SK-N-SH (cell line): ENCODE measurements at regions not wholly inside any gene's neighbourhood (a gene's known extent, or its start where the extent isn't known, plus 50 kb on each side); places are given as distances from the start of the nearest gene placed in this dataset.

Source experiments
- CTCF ChIA-PET: fragments of 300-600, 350-600 bp; formaldehyde crosslinking; extraction: SDS; loops from one replicate; lab custom pipeline; 2021; lab: Yijun Ruan, JAX
- POLR2A ChIA-PET: fragments of 350-600 bp; sonication (Branson Sonifier 250); formaldehyde crosslinking; extraction: SDS; loops from one replicate; lab custom pipeline; 2020; ENCODE audit warnings: antibody characterized with exemption, inconsistent platforms; lab: Yijun Ruan, JAX
- DNase-seq: peaks from one replicate; pipeline ENCODE4 v3.0.0; 2012
- H2AFZ ChIP-seq: fragments of 200-600 bp; sonication (generic); 2 replicates; pipeline ENCODE4 v1.8.1; 2016; ENCODE audit warnings: antibody characterized with exemption, mild to moderate bottlenecking, low read depth
- H3F3A ChIP-seq: fragments of 200-600 bp; sonication (generic); replicated peaks from 2 replicates; pipeline ENCODE3; 2016; ENCODE audit warnings: antibody characterized with exemption, mild to moderate bottlenecking; ENCODE audit not compliant: insufficient read depth
- H3K27ac ChIP-seq, 2 experiments: fragments of 200-500 bp in 1 of 2; fragments of 200-600 bp in 1 of 2; sonication (Bioruptor generic) in 1 of 2; sonication (generic), shearing (Covaris generic) in 1 of 2; 2 replicates each; pipeline versions ENCODE4 v1.5.1 to v1.6.1; 2014 to 2016; ENCODE audit warnings: low read depth in 2 of 2, inconsistent platforms in 1 of 2, low read length in 1 of 2, mild to moderate bottlenecking in 1 of 2, mixed read lengths in 1 of 2
- H3K27me3 ChIP-seq: fragments of 200-600 bp; sonication (generic), shearing (Covaris generic); 2 replicates; pipeline ENCODE4 v1.6.1; 2016; ENCODE audit warnings: mixed run types; ENCODE audit not compliant: insufficient read depth
- H3K36me3 ChIP-seq, 2 experiments: fragments of 200-500 bp in 1 of 2; fragments of 200-600 bp in 1 of 2; sonication (Bioruptor generic) in 1 of 2; sonication (generic) in 1 of 2; replicated peaks in 1 of 2; 2 replicates each; pipeline versions ENCODE3 to v1.5.1; 2014 to 2016; ENCODE audit warnings: low read length in 1 of 2, mild to moderate bottlenecking in 1 of 2; ENCODE audit not compliant: insufficient read depth in 2 of 2, control insufficient read depth in 1 of 2
- H3K4me1 ChIP-seq, 2 experiments: fragments of 200-500 bp in 1 of 2; fragments of 200-600 bp in 1 of 2; sonication (Bioruptor generic) in 1 of 2; sonication (generic), shearing (Covaris generic) in 1 of 2; 2 replicates each; pipeline versions ENCODE4 v1.5.1 to v1.6.1; 2014 to 2016; ENCODE audit warnings: low read depth in 1 of 2, low read length in 1 of 2, mixed run types in 1 of 2; ENCODE audit not compliant: insufficient read depth in 2 of 2, control insufficient read depth in 1 of 2
- H3K4me2 ChIP-seq: fragments of 200-600 bp; sonication (generic), shearing (Covaris generic); 2 replicates; pipeline ENCODE4 v1.6.1; 2017; ENCODE audit warnings: mixed run types
- H3K4me3 ChIP-seq, 2 experiments: fragments of 200-500 bp in 1 of 2; fragments of 200-600 bp in 1 of 2; sonication (Bioruptor generic) in 1 of 2; sonication (generic), shearing (Covaris generic) in 1 of 2; 2 replicates each; pipeline versions ENCODE4 v1.5.1 to v1.8.1; 2014 to 2016; ENCODE audit warnings: low read depth in 2 of 2, inconsistent platforms in 1 of 2, low read length in 1 of 2, mild to moderate bottlenecking in 1 of 2, mixed read lengths in 1 of 2, moderate library complexity in 1 of 2
- H3K79me2 ChIP-seq: fragments of 200-600 bp; sonication (generic); 2 replicates; pipeline ENCODE4 v1.8.1; 2017; ENCODE audit warnings: mild to moderate bottlenecking; ENCODE audit not compliant: insufficient read depth
- H3K9ac ChIP-seq: fragments of 200-600 bp; sonication (generic); 2 replicates; pipeline ENCODE4 v1.6.1; 2017; ENCODE audit warnings: mixed run types
- H3K9me2 ChIP-seq: fragments of 200-600 bp; sonication (generic); 2 replicates; pipeline ENCODE4 v1.6.1; 2017; ENCODE audit warnings: mixed run types
- H3K9me3 ChIP-seq: fragments of 200-600 bp; sonication (generic); 2 replicates; pipeline ENCODE4 v1.6.1; 2017; ENCODE audit warnings: mixed run types, mild to moderate bottlenecking, moderate library complexity
- H4K20me1 ChIP-seq: fragments of 200-600 bp; sonication (generic); 2 replicates; pipeline ENCODE4 v1.6.1; 2017; ENCODE audit warnings: mild to moderate bottlenecking, mixed run types; ENCODE audit not compliant: insufficient read depth
- CHD2 ChIP-seq: fragments of 150-350 bp; IDR thresholded peaks from 2 replicates; pipeline ENCODE4 v1.6.1; 2018; ENCODE audit warnings: low read length; ENCODE audit not compliant: partially characterized antibody
- EP300 ChIP-seq, 2 experiments: IDR thresholded peaks; 2 replicates each; pipeline versions ENCODE4 v1.4.0 to v1.6.1; 2012; ENCODE audit warnings: borderline replicate concordance in 1 of 2, low read depth in 1 of 2, low read length in 1 of 2
- EZH2phosphoT487 ChIP-seq: fragments of 200-600 bp; sonication (generic); IDR thresholded peaks from 2 replicates; pipeline ENCODE4 v1.6.1; 2017; ENCODE audit warnings: low read depth, mixed run types, mild to moderate bottlenecking, antibody characterized with exemption, moderate library complexity, borderline replicate concordance
- FOSL2 ChIP-seq: IDR thresholded peaks from 2 replicates; pipeline ENCODE4 v1.4.0; 2012; ENCODE audit warnings: low read depth, mild to moderate bottlenecking, moderate library complexity, borderline replicate concordance
- FOXM1 ChIP-seq: IDR thresholded peaks from 2 replicates; pipeline ENCODE4 v1.4.0; 2012; ENCODE audit warnings: low read depth, mild to moderate bottlenecking
- GABPA ChIP-seq: IDR thresholded peaks from 2 replicates; pipeline ENCODE4 v1.4.0; 2012; ENCODE audit warnings: low read depth, mild to moderate bottlenecking
- GATA2 ChIP-seq: sonication (generic); formaldehyde crosslinking; IDR thresholded peaks from 2 replicates; pipeline ENCODE4 v1.5.0; 2020; ENCODE audit warnings: mild to moderate bottlenecking, missing genetic modification reagents
- MAX ChIP-seq: IDR thresholded peaks from 2 replicates; pipeline ENCODE4 v1.4.0; 2012; ENCODE audit warnings: low read depth
- MEF2A ChIP-seq: IDR thresholded peaks from 2 replicates; pipeline ENCODE4 v1.4.0; 2012; ENCODE audit warnings: low read depth, borderline replicate concordance
- NFIC ChIP-seq: IDR thresholded peaks from 2 replicates; pipeline ENCODE4 v1.4.0; 2012; ENCODE audit warnings: borderline replicate concordance
- PBX3 ChIP-seq: IDR thresholded peaks from 2 replicates; pipeline ENCODE4; 2012
- RAD21 ChIP-seq: IDR thresholded peaks from 2 replicates; pipeline ENCODE4 v1.6.1; 2012; ENCODE audit warnings: mild to moderate bottlenecking, low read length
- RCOR1 ChIP-seq: fragments of 150-350 bp; IDR thresholded peaks from 2 replicates; pipeline ENCODE4 v1.6.1; 2017; ENCODE audit warnings: antibody characterized with exemption, low read length
- RXRA ChIP-seq: IDR thresholded peaks from 2 replicates; pipeline ENCODE4 v1.4.0; 2012; ENCODE audit warnings: low read depth, mild to moderate bottlenecking, borderline replicate concordance
- TAF1 ChIP-seq: IDR thresholded peaks from 2 replicates; pipeline ENCODE4 v1.6.1; 2012; ENCODE audit warnings: low read depth, mild to moderate bottlenecking, low read length, moderate library complexity, borderline replicate concordance
- TEAD4 ChIP-seq: IDR thresholded peaks from 2 replicates; pipeline ENCODE4 v1.4.0; 2012; ENCODE audit warnings: mild to moderate bottlenecking, borderline replicate concordance; ENCODE audit not compliant: insufficient read depth
- WGBS: methylation state at CpG from one replicate; pipeline ENCODE4 v1.1.6; 2017; ENCODE audit warnings: low lambda C conversion rate; 5-methylcytosine and 5-hydroxymethylcytosine counted together
- TF ChIP-seq, protein P1 (sequence below): fragments of 200-600 bp; sonication (generic); IDR thresholded peaks from 2 replicates; pipeline ENCODE4 v1.6.1; 2017; ENCODE audit warnings: antibody characterized with exemption, mild to moderate bottlenecking, moderate library complexity
- TF ChIP-seq, protein P2 (sequence below): IDR thresholded peaks from 2 replicates; pipeline ENCODE4 v1.6.1; 2012; ENCODE audit warnings: mild to moderate bottlenecking, low read depth, low read length, moderate library complexity
- TF ChIP-seq, protein P3 (sequence below): IDR thresholded peaks from 2 replicates; pipeline ENCODE4 v1.4.0; 2012; ENCODE audit warnings: low read depth, borderline replicate concordance

GRCh38 chr7:20911081-20911480 lies 124.4 kb upstream of the SP8 start:
- CTCF ChIA-PET, result interaction anchor here (0.8 kb wide), 1 partner anchor 36 kb away, joined by 3 read pairs; no protein-coding TSS in a partner anchor
- Histone ChIP-seq H3F3A (no peaks in the 10 kb centered on the region), H3K9me3 (no peaks in the 10 kb centered on the region), H3K36me3 (no peaks in the 10 kb centered on the region), H3K9ac (no peak overlapping the region), H2AFZ (no peak overlapping the region)
- no peak for DNase-seq
- TF ChIP-seq EZH2phosphoT487, result no peak
- no peak for TF ChIP-seq TAF1
- TF ChIP-seq, protein P1, sequence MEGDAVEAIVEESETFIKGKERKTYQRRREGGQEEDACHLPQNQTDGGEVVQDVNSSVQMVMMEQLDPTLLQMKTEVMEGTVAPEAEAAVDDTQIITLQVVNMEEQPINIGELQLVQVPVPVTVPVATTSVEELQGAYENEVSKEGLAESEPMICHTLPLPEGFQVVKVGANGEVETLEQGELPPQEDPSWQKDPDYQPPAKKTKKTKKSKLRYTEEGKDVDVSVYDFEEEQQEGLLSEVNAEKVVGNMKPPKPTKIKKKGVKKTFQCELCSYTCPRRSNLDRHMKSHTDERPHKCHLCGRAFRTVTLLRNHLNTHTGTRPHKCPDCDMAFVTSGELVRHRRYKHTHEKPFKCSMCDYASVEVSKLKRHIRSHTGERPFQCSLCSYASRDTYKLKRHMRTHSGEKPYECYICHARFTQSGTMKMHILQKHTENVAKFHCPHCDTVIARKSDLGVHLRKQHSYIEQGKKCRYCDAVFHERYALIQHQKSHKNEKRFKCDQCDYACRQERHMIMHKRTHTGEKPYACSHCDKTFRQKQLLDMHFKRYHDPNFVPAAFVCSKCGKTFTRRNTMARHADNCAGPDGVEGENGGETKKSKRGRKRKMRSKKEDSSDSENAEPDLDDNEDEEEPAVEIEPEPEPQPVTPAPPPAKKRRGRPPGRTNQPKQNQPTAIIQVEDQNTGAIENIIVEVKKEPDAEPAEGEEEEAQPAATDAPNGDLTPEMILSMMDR, result no peak
- TF ChIP-seq, all 33 proteins: peak for 0
- Histone ChIP-seq H3K27me3 (no peaks in the 10 kb centered on the region), H3K9me2 (no peaks in the 10 kb centered on the region), H3K27ac (no peak overlapping the region), H3K4me2 (no peak overlapping the region), H4K20me1 (no peaks in the 10 kb centered on the region), H3K4me3 (no peak overlapping the region), H3K4me1 (no peaks in the 10 kb centered on the region), H3K79me2 (no peaks in the 10 kb centered on the region)
- POLR2A ChIA-PET, result no interaction called here
- WGBS, result 15% methylated on average over 4 of the region's 4 CpGs

DNA sequence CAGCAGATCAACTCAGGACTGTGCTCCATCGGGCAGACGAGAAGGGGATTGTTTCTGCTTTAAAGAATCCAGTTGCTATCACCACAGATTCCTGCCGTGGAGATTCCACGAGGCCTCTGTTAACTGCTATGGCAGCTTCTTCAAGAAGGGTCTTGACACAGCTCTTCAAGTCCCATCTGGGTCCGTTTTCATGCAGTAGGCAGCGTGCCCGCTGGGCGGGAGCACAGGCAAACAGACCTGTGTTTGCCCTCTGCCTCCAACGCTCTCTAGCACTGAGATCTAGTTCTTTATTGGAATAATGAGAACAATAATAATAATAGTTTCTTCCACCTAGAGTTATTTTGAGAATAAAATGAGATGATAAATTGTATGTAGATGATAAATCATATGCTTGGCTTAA lies 127.2 kb upstream of the SP8 start:
- Histone ChIP-seq H2AFZ (no peak overlapping the region), H3K9me3 (no peaks in the 10 kb centered on the region), H3K4me1 (no peaks in the 10 kb centered on the region), H3K27me3 (no peaks in the 10 kb centered on the region), H3K9ac (no peak overlapping the region), H3K4me2 (no peak overlapping the region), H3K4me3 (no peak overlapping the region), H3K36me3 (no peaks in the 10 kb centered on the region), H3F3A (no peaks in the 10 kb centered on the region), H4K20me1 (no peaks in the 10 kb centered on the region), H3K9me2 (no peaks in the 10 kb centered on the region), H3K79me2 (no peaks in the 10 kb centered on the region), H3K27ac (no peak overlapping the region)
- 4% methylated on average over 9 of the region's 9 CpGs for WGBS
- POLR2A ChIA-PET, result no interaction called here
- CTCF ChIA-PET, result interaction anchor here (0.6 kb wide), 1 partner anchor 975 kb away, joined by 3 read pairs; no protein-coding TSS in a partner anchor
- DNase-seq, result no peak
- TF ChIP-seq RAD21 (no peak), NFIC (no peak), GABPA (no peak), EZH2phosphoT487 (no peak), TAF1 (no peak), MEF2A (no peak), EP300 (IDR thresholded peaks at IDR 0.05; ENCODE audit: borderline replicate concordance in 1 of 2, low read depth in 1 of 2, low read length in 1 of 2) (no peak), GATA2 (CRISPR knock-in tag) (no peak), PBX3 (no peak), TEAD4 (no peak), RCOR1 (no peak), FOSL2 (no peak), CHD2 (no peak), RXRA (no peak), FOXM1 (no peak), MAX (no peak)
- TF ChIP-seq, protein P2, sequence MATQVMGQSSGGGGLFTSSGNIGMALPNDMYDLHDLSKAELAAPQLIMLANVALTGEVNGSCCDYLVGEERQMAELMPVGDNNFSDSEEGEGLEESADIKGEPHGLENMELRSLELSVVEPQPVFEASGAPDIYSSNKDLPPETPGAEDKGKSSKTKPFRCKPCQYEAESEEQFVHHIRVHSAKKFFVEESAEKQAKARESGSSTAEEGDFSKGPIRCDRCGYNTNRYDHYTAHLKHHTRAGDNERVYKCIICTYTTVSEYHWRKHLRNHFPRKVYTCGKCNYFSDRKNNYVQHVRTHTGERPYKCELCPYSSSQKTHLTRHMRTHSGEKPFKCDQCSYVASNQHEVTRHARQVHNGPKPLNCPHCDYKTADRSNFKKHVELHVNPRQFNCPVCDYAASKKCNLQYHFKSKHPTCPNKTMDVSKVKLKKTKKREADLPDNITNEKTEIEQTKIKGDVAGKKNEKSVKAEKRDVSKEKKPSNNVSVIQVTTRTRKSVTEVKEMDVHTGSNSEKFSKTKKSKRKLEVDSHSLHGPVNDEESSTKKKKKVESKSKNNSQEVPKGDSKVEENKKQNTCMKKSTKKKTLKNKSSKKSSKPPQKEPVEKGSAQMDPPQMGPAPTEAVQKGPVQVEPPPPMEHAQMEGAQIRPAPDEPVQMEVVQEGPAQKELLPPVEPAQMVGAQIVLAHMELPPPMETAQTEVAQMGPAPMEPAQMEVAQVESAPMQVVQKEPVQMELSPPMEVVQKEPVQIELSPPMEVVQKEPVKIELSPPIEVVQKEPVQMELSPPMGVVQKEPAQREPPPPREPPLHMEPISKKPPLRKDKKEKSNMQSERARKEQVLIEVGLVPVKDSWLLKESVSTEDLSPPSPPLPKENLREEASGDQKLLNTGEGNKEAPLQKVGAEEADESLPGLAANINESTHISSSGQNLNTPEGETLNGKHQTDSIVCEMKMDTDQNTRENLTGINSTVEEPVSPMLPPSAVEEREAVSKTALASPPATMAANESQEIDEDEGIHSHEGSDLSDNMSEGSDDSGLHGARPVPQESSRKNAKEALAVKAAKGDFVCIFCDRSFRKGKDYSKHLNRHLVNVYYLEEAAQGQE, result no peak
- TF ChIP-seq, protein P3, sequence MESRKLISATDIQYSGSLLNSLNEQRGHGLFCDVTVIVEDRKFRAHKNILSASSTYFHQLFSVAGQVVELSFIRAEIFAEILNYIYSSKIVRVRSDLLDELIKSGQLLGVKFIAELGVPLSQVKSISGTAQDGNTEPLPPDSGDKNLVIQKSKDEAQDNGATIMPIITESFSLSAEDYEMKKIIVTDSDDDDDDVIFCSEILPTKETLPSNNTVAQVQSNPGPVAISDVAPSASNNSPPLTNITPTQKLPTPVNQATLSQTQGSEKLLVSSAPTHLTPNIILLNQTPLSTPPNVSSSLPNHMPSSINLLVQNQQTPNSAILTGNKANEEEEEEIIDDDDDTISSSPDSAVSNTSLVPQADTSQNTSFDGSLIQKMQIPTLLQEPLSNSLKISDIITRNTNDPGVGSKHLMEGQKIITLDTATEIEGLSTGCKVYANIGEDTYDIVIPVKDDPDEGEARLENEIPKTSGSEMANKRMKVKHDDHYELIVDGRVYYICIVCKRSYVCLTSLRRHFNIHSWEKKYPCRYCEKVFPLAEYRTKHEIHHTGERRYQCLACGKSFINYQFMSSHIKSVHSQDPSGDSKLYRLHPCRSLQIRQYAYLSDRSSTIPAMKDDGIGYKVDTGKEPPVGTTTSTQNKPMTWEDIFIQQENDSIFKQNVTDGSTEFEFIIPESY, result no peak
